GM12878 (cell line): ENCODE measurements at regions not wholly inside any gene's neighbourhood (a gene's known extent, or its start where the extent isn't known, plus 50 kb on each side); places are given as distances from the start of the nearest gene placed in this dataset.

Experiments used
- ATAC-seq: fragments of 200-7000 bp; cut with Tn5 transposase; 3 replicates; pipeline ENCODE4 v1.9.1; 2020; ENCODE audit warnings: mild to moderate bottlenecking, moderate library complexity
- BruUV-seq: library from RNA; stranded (reverse); fragments of 400-500 nt; replicated peaks from 2 replicates; lab custom pipeline; 2021; lab: Mats Ljungman, UMichigan
- CTCF ChIA-PET: fragments of 300-600 bp; sonication (Branson Sonifier 250); formaldehyde crosslinking; extraction: SDS; loops from one replicate; lab custom pipeline; 2021; ENCODE audit warnings: inconsistent platforms; lab: Yijun Ruan, JAX
- POLR2A ChIA-PET: fragments of 350-600 bp; formaldehyde crosslinking; extraction: SDS; loops from one replicate; lab custom pipeline; 2021; ENCODE audit warnings: inconsistent platforms; lab: Charles Lee
- RAD21 ChIA-PET: fragments of 300-600 bp; sonication (Branson Sonifier 250); formaldehyde crosslinking; loops from one replicate; lab custom pipeline; 2023; ENCODE audit warnings: antibody characterized with exemption; ENCODE audit not compliant: unreplicated experiment; lab: Charles Lee
- SMC1A ChIA-PET: fragments of 300-600 bp; sonication (Branson Sonifier 250); formaldehyde crosslinking; loops from one replicate; lab custom pipeline; 2023; ENCODE audit not compliant: unreplicated experiment, uncharacterized antibody; lab: Charles Lee
- DNase-seq: peaks from one replicate; pipeline ENCODE4 v3.0.0-alpha.2; 2011; ENCODE audit warnings: low read depth, low spot score
- FAIRE-seq: peaks from 3 replicates; lab custom pipeline; 2011; peaks lifted over from hg19 to GRCh38; lab: Jason Lieb, UNC
- H2AFZ ChIP-seq: 2 replicates; pipeline ENCODE4 v1.6.0; 2011; ENCODE audit warnings: low read depth, low read length, control low read depth; ENCODE audit not compliant: control insufficient read depth
- H3K27ac ChIP-seq: 2 replicates; pipeline ENCODE4 v1.5.1; 2011; ENCODE audit warnings: control low read depth; ENCODE audit not compliant: control insufficient read depth, insufficient read depth
- H3K27me3 ChIP-seq, 2 experiments: replicated peaks in 1 of 2; 2 replicates each; pipeline versions ENCODE4 v1.6.0 to v1.6.1; 2011; ENCODE audit warnings: low read length in 1 of 2; ENCODE audit not compliant: control insufficient read depth in 2 of 2, insufficient read depth in 2 of 2
- H3K36me3 ChIP-seq, 2 experiments: 2 replicates each; pipeline ENCODE4 v1.5.1; 2011; ENCODE audit warnings: low read length in 1 of 2; ENCODE audit not compliant: control insufficient read depth in 2 of 2, insufficient read depth in 2 of 2
- H3K4me1 ChIP-seq: 2 replicates; pipeline ENCODE4 v1.6.1; 2011; ENCODE audit warnings: mild to moderate bottlenecking, low read length, moderate library complexity, mixed read lengths; ENCODE audit not compliant: control insufficient read depth, insufficient read depth
- H3K4me2 ChIP-seq: 2 replicates; pipeline ENCODE4 v1.6.0; 2011; ENCODE audit warnings: control low read depth; ENCODE audit not compliant: control insufficient read depth, insufficient read depth
- H3K4me3 ChIP-seq: fragments of 200-600 bp; sonication (generic); 2 replicates; pipeline ENCODE4 v1.5.1; 2016
- H3K79me2 ChIP-seq: 2 replicates; pipeline ENCODE4 v1.6.0; 2011; ENCODE audit warnings: low read length; ENCODE audit not compliant: control insufficient read depth, insufficient read depth
- H3K9ac ChIP-seq: 2 replicates; pipeline ENCODE4 v1.8.0; 2011; ENCODE audit warnings: low read length, control low read depth, mixed read lengths; ENCODE audit not compliant: control insufficient read depth, insufficient read depth
- H3K9me3 ChIP-seq: replicated peaks from 3 replicates; pipeline ENCODE4 v1.5.1; 2011; ENCODE audit warnings: mild to moderate bottlenecking, low read length; ENCODE audit not compliant: control insufficient read depth, insufficient read depth
- H4K20me1 ChIP-seq: 2 replicates; pipeline ENCODE4 v1.6.0; 2011; ENCODE audit not compliant: control insufficient read depth, insufficient read depth
- BMI1 ChIP-seq: fragments of 450-650 bp; IDR thresholded peaks from 2 replicates; pipeline ENCODE4 v1.6.1; 2016; ENCODE audit warnings: mild to moderate bottlenecking, moderate library complexity, borderline replicate concordance
- FOS ChIP-seq: IDR thresholded peaks from 3 replicates; pipeline ENCODE4 v1.6.1; 2011; ENCODE audit warnings: borderline replicate concordance; ENCODE audit not compliant: insufficient read length; ENCODE audit errors: extremely low read depth
- HDAC6 ChIP-seq: fragments of 200-600 bp; sonication (generic); IDR thresholded peaks from one replicate; pipeline ENCODE4 v1.8.0; 2017; ENCODE audit warnings: antibody characterized with exemption; ENCODE audit not compliant: unreplicated experiment
- MEF2B ChIP-seq: fragments of 450-650 bp; IDR thresholded peaks from 2 replicates; pipeline ENCODE4 v1.6.1; 2018; ENCODE audit warnings: mild to moderate bottlenecking, moderate library complexity; ENCODE audit not compliant: partially characterized antibody, poor library complexity, severe bottlenecking
- RELB ChIP-seq: fragments of 450-650 bp; IDR thresholded peaks from 2 replicates; pipeline ENCODE4 v1.6.1; 2017; ENCODE audit warnings: low read depth, mild to moderate bottlenecking, moderate library complexity
- TAF1 ChIP-seq: IDR thresholded peaks from 2 replicates; pipeline ENCODE4 v1.6.1; 2011; ENCODE audit warnings: mild to moderate bottlenecking, low read depth, low read length, borderline replicate concordance
- ZNF217 ChIP-seq: fragments of 450-650 bp; IDR thresholded peaks from 2 replicates; pipeline ENCODE4 v1.6.1; 2017; ENCODE audit warnings: antibody characterized with exemption, mild to moderate bottlenecking
- WGBS: methylation state at CpG from one replicate; pipeline ENCODE4 v1.1.6; 2016; ENCODE audit warnings: low lambda C conversion rate; ENCODE audit not compliant: insufficient replicate concordance, insufficient coverage; ENCODE audit errors: missing lambda C conversion rate; 5-methylcytosine and 5-hydroxymethylcytosine counted together
- in situ Hi-C: fragments of 300-500 bp; cut with MboI; formaldehyde crosslinking; loops from 9 replicates; pipeline ENCODE4 v1.14.3; 2018; ENCODE audit warnings: mixed read lengths
- intact Hi-C: fragments of 100-400 bp; cut with micrococcal nuclease; formaldehyde crosslinking; loops from one replicate; pipeline ENCODE4 v1.14.2; 2022; ENCODE audit not compliant: unreplicated experiment

DNA sequence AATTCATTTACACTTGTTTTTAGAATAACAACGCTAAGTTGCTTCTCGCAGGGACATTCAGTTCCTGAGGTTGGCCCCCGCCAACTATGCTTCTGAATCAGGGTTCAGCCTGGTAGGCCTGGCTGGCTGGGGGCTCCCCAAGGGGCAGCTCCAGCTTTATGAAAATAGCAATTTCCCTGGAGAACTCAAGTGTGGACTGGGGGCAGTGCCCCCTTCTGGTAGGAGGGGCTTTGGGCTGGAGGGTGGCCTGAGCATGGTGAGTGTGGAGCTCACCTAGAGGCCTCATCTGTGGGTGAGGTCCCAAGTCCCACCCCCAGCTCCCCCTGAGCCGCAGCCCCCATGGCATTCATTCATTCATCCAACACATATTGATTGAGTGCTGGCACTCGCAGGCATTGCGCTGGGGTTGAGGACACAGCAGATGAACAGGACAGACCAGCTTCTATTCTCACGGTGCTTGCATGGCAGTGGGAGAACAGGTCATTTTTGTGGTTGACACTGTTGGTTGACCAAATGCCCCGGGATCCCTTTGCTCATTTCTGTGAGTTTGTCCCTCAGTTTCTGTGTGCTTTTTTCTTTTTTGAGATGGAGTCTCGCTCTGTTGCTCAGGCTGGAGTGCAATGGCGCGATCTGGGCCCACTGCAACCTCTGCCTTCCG, 79.2 kb downstream of the UBIAD1 start (continued):
- no peak for TF ChIP-seq MEF2B

GRCh38 chr1:11352816-11353799, 80.1 kb downstream of the UBIAD1 start:
- Histone ChIP-seq H3K27me3 (peaks cover 0 to 3% of the 10 kb centered on the region in 2 experiments; a peak in 3 of 4 replicates), H3K4me3 (no peak overlapping the region), H3K9me3 (peaks cover 3% of the 10 kb centered on the region; the same call in 1 of the 3 replicates), H4K20me1 (no peaks in the 10 kb centered on the region), H3K9ac (no peak overlapping the region), H3K4me1 (no peaks in the 10 kb centered on the region), H2AFZ (no peak overlapping the region), H3K79me2 (no peaks in the 10 kb centered on the region), H3K4me2 (no peak overlapping the region), H3K27ac (no peak overlapping the region), H3K36me3 (no peaks in the 10 kb centered on the region)
- ChIA-PET SMC1A (no interaction called here), CTCF (interaction anchor here (0.7 kb wide), 1 partner anchor 12 kb away, joined by 3 read pairs; no protein-coding TSS in a partner anchor), POLR2A (interaction anchor here (0.6 kb wide), 1 partner anchor 1217 kb away, joined by 3 read pairs; no protein-coding TSS in a partner anchor), RAD21 (no interaction called here)
- no TSS peak for BruUV-seq
- ATAC-seq (no peak), DNase-seq (no peak), FAIRE-seq (no peak)
- in situ Hi-C loops (no loop called here), intact Hi-C loops (no loop called here)
- WGBS: 26% methylated on average over 20 of the region's 20 CpGs
- no peak for TF ChIP-seq HDAC6
- TF ChIP-seq RELB: no peak
- TF ChIP-seq TAF1: no peak
- no peak for TF ChIP-seq FOS
- TF ChIP-seq ZNF217: no peak
- no peak for TF ChIP-seq BMI1
